ENCODE measurements at regions not wholly inside any gene's neighbourhood (a gene's known extent, or its start where the extent isn't known, plus 50 kb on each side); places are given as distances from the start of the nearest gene placed in this dataset.

- DNase-seq, result no peak
Measured at GRCh38 chr2:207290833-207291624, 125.3 kb upstream of the KLF7 start.

- DNase-seq, result no peak
Measured at GRCh38 chr2:207291625-207292252, 126.0 kb upstream of the KLF7 start.

GRCh38 chr2:207296265-207296948, 130.7 kb upstream of the KLF7 start:
- DNase-seq, result no peak

- no peak for DNase-seq
Measured at GRCh38 chr2:207300817-207301216, 135.1 kb upstream of the KLF7 start.

- no peak for DNase-seq
Measured at GRCh38 chr2:207304761-207305160, 139.0 kb upstream of the KLF7 start.

DNA sequence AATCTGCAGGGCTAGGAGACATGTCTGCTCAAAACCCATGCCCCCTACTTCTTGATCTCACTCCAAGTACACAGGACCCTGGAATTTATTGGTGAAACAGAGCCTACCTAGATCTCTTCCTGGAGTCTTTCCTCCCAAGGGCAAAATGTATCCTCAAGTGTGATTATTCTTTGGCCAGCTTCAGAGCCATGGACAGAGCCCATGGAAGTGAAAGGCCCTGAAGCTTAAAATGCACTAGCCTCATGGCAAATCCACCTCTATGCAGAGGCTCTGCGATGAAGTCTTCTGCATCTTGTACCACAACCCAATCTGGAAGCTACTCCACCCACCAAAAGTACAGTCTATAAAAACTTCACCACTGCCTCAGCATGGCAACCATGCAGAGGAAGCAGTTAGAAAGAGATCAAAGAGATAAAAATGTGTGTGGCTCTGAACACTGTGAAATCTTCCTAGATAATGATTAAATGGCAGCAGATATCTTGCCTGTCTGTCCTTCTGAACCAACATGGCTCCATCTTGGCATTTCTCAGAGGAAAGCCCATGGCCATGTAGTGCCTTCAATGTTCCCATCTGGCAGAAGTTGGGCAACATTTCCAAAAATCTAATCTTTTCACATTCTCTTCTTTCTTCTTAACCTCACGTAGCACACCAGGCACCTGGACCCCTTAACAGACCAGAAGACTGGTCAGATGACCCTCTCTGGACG, 142.9 kb upstream of the KLF7 start:
- no peak for DNase-seq

GRCh38 chr2:207311316-207312005, 145.7 kb upstream of the KLF7 start:
- peak; percentile 63 to 75 for DNase-seq

DNA sequence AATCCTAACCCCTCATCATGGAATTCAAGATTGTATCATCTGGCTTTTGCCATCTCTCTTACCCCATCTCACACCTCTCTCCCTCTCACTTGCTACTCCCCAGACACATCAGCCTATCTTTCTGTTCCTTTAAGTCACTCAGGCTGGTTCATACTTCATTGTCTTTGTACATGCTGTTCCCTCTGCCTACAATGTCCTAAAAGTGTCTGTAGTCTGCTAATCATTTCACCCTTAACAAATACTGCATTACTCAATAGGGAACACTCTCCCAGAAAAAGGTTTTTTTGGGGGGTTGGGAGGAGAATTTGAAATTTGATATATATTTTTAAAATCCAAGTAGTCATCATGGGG, 146.2 kb upstream of the KLF7 start:
- DNase-seq, result no peak

DNA sequence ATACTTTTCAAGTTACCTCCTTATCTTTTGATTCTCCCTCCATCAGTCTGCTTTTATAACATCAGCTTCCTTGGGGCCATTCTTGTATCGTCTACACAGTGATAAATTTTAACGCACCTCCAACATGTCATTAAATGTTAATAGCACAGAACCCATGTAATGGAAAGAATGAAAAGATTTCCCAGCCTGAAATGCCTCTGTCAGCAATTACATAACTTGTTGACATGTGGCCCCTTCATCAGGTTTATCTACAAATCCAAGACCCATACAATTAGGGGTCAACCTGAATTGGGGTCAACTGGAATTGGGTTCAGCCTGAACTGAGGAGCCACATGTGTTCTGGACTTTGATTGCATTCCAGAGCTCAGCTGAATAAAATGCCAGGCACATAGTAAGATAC, 148.2 kb upstream of the KLF7 start:
- DNase-seq, result no peak

- DNase-seq, result no peak
Measured at GRCh38 chr2:207315131-207315530, 149.4 kb upstream of the KLF7 start.

GRCh38 chr2:207316484-207316883, 150.7 kb upstream of the KLF7 start:
- no peak for DNase-seq

DNA sequence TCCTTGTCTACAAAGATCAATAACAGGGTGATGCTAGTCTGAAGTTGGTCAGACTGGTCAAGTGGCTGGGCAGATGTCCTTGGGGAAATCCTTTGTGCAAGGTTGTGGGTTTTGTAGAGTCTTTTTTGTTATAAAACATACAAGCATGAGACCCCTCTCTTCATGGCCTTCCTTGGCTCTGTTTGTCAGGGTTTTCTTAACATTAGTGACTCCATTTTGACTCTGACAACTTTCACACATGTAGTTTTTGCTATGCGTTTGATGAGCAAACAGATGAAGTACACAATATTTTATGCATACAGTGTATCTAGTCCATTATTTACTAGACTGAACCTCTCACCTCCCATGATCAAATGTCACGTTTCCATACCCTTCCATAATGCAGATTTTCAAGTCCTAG, 151.2 kb upstream of the KLF7 start:
- no peak for DNase-seq

DNA sequence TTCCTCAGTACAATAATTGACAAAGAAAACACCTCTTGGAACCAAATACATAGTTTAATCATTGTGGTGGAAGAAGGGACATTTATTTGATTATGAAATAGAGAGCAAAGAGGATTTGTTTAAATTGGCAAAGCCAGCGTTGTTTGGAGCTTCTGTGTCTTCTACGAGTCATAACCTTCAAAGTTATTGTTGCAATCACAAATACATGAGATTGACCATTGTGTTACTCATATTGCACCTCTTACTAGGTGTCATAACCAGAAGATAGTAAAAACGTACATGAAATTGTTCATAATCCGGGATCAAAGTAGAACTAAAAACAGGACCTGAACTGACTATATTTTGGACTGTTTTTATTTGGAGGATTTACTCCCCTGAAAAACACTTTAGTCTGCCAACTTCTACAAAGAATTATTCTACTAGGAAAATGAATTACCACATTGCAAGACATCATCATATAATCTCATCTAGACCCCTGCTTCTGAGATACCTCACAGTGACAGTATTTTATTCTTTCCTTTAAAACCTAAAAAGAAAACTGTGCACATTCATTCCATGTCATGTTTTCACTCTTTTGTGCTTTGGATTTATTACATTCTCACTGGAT, 151.7 kb upstream of the KLF7 start:
- no peak for DNase-seq

- DNase-seq, result no peak
Measured at GRCh38 chr2:207318181-207318628, 152.5 kb upstream of the KLF7 start.

DNA sequence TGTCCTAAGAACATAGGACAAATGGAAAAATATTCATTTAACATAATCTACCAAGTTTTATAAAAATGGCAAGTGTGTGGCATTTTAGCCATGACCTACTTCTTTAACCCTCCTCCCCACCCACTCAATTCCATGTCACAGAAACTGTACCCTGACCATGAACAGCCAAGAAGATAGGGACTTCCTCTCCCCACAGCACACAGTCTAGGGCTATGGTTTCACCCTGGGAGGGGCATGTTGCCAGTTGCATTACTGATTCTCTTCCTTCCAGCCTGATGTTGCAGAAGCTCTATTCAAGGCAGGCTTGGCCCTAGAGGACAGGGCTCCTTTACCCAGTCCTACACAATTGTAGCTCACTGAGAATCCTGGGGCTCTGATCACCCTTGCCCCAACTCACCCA, 153.6 kb upstream of the KLF7 start:
- DNase-seq, result no peak

DNA sequence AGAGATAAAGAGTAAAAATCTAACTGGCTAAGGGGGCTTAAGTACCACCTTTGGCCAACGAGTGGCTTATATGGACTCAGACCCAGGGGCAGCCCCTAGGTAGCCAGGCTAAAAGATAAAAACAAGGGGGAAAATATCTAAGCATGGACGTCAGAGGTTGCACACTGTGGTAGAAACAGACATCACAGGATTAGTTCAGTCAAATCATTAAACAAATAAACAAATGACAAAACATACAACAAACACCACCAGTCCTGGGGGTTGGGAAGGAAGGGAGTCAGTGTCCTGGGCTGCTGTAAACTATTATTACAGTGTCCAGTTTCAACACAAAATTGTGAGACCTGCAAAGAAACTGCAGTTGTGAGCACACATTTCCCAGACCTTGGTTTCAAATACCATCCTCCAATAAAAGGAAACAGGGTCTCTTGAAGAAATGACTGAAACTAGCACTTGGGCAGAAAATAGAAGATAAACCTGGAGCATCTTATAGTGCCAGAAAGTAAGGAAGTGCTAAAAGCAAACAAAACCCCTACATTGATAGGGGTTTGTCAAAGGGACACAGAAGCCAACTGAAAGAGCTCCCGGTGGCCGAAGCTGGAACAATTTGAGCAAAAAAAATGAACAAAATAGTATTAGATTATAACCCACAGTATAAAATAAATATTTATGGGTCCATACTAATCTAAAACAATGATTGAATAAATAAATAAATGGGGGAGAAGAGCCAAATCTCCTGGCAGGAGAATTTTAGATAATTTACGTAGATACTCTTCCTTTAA, 154.8 kb upstream of the KLF7 start:
- DNase-seq, result no peak

- no peak for DNase-seq
Measured at GRCh38 chr2:207321514-207321913, 155.8 kb upstream of the KLF7 start.

- no peak for DNase-seq
Measured at GRCh38 chr2:207324001-207324400, 158.3 kb upstream of the KLF7 start.

DNA sequence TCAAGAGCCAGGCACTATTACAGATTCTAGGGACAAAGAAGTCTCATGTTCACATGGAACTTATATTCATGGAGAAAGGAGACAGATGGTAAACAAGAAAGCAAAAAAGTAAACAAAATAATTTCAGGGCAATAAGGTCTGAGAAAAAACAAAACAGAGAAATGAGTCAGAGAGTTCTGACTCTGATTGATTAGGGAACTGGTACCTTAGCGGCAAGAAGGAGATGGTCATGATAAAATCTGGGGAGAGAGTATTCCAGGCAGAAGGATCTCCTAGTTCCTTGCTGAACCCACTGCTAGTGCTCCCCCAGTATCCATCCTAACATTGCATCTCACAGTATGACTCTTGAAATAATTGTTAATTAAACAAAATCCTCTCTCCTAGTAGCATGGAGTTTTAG, 161.8 kb upstream of the KLF7 start:
- no peak for DNase-seq

DNA sequence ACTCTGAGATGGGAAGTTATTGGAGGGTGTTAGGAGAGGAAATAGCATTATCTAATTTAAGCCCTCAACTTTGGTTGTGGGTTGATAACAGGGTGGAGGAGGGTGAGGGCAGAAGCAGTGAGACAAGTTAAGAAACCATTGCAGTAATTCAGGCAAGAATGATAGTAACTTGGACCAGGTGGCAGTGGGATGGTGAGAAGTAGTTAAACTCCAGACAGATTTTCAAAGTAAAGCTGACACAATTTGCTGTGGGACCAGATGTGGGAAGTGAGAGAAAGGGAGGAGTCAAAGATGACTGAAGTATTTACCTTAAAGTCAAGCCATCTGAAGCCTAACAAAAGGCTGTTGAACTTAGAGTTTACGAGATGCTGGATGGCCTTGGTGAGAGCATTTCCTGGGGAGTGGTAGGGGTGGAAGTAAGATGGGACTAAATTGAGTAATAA, 163.2 kb upstream of the KLF7 start:
- DNase-seq, result no peak

DNA sequence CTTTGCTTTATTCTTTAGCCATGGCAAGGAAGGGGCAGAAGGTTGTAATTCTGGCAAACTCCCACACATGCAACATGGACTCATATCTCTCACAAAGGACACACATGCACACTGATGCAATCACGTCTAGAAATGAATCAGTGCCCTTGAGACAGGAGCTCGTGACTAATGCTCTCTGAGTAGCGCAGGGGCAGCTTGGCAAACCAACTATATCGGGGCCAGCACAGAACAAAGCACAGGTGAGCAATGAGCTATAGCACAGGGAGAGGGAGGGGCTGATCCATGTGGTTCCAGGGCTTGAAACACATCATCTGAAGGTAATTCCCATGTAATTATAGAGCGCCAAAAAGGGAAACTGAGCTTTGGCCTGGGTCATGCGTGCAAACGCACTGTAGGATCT, 165.2 kb upstream of the KLF7 start:
- peak; percentile 58 to 61 for DNase-seq

- no peak for DNase-seq
Measured at GRCh38 chr2:207331674-207332073, 165.9 kb upstream of the KLF7 start.

Data from SHP77 (cell line).